NK-92 treated with Interleukin-12 subunit alpha and Interleukin-12 subunit beta, amount 100 ng/mL, for 24 hours (cell line): ENCODE measurements at regions not wholly inside any gene's neighbourhood (a gene's known extent, or its start where the extent isn't known, plus 50 kb on each side); places are given as distances from the start of the nearest gene placed in this dataset.

ENCODE experiments used
- DNase-seq: peaks from one replicate; lab custom pipeline; 2025; lab: John Stamatoyannopoulos, UW

- DNase-seq: no peak
Measured at GRCh38 chr2:43033466-43034241, 192.8 kb downstream of the ZFP36L2 start.

DNA sequence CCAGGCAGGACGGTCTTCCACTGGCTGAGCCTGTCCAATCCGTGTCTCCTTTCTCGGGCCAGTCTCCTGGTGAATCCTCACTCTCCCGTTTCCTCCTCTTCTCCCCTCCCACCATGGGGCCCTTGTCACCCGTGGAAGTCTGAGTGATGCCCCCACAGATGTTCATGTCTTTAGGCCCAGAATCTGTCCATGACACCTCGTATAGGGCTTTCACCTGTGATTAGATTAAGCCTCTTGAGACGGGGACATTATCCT is 193.5 kb downstream of the ZFP36L2 start:
- DNase-seq: no peak

GRCh38 chr2:43032213-43033015 is 194.0 kb downstream of the ZFP36L2 start:
- no peak for DNase-seq

DNA sequence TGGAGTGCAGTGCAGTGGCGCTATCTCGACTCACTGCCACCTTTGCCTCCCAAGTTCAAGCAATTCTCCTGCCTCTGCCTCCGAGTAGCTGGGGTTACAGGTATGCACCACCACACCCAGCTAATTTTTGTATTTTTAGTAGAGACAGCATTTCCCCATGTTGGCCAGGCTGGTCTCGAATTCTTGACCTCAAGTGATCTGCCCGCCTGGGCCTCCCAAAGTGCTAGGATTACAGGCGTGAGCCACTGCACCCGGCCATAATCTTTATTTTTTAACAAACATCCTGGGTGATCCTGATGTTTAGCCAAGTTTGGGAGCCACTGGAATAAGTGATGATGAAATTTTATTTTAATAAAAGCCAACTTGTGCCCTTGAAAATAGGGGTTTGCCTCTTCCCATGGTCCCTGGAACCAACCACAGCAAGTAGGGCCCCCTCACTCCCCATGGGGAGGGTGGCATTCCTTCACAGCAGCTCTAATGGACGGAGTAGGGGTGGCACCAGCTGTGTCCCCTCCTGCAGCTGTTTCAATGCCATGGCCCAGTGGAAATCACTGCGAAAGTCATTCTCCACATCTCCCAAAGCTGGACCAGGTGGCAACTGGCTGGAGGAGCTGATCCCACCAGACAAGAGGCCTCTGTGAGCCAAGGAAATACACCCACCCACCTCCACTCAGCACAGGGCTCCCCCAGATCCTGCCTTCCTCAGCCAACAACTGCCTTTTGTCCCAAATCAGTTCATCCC is 194.8 kb downstream of the ZFP36L2 start:
- no peak for DNase-seq

DNA sequence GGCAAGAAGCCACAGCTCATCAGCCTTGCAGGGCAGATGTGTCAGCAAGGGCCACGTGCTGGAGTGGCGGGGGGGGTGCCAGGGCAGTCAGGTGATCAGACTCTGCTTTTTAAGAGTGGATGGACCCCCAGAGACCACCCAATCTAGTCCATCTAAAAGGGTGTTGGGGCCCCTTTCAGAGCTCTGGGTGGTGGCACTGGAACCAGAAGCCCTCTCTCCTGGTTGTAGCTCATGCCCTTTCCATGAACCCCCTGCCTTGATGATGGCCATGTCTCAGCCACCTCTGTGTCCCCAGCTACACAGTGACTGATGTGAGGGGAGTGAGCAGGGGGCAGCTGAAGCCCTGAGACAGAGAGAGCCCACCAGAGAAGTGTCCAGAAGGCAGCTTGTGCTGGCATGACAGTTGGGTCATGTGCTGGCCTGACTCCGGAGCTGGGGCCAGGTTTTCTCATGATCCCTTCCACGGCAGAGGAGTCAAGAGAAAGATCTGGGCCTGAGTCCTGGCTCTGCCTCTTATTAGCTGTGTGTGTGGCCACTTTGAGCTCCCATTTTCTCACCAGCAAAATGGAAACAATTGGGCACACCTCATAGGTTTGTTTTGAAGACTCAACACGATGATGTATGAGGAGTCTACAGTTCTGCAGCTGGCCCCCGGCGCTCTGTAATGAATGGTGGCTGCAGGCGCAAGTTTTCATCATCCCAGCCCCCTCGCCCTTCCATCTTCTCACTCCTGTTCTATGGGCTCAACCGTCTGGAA is 195.7 kb downstream of the ZFP36L2 start:
- no peak for DNase-seq

GRCh38 chr2:43029186-43029585 is 197.2 kb downstream of the ZFP36L2 start:
- no peak for DNase-seq

GRCh38 chr2:43028188-43028587 is 198.2 kb downstream of the ZFP36L2 start:
- no peak for DNase-seq

DNA sequence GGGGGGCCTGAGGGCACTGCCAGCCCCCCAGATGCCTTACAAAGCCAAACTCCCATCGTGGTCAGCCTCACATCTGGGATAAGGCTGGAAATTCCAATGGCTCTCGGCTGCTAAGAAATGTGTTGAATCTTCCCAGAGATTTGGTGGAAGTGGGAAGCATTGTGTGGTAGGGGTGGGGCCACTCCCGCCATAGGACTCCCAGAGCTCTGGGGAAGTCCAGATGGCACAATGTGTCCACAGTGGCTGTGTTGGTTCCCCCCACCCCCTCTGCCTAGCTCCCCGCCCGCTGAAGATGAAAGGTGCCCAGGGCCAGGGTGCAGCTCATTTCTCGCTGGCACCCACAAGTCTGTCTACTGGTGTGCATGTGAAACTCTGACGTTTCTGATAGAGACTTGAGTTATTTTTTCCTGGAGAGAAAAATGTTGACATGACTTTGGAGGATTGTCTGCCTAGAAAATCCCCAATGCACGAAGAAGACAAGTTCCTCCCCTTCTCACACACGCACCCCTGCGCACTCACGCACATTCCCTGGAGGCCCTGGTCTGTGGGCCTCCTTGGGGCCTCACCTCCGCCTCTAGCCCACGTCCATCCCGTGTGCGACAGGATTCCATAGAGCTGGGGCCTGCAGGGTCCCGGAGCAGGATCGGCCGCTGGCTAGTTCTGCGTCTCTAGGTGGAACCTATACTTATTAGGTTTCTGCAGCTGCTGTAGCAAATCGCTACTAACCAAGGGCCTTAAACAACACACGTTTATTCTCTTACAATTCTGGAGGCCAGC is 199.1 kb downstream of the ZFP36L2 start:
- DNase-seq: no peak

GRCh38 chr2:43026426-43027096 is 199.8 kb downstream of the ZFP36L2 start:
- DNase-seq: no peak

DNA sequence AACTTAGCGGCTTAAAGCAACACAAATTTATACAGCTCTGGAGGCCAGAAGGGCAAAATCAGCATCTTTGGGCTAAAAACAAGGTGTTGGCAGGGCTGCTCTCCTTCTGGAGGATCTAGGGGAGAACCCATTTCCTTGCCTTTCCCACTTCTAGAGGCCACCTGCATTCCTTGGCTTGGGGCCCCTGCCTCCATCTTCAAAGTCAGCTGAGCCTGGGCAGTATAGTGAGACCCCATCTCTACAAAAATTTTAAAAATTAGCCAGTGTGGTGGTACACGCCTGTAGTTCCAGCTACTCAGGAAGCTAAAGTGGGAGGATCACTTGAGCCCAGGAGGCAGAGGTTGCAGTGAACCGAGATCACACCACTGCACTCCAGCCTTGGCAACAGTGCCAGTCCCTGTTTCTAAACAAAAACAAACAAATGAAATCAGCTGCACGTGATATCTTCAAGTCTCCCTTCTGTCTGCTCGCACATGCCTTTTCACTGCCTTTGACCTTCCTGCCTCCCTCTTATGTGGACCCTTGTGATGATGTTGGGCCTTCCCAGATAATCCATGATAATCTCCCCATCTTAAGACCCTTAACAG is 200.6 kb downstream of the ZFP36L2 start:
- DNase-seq: no peak

DNA sequence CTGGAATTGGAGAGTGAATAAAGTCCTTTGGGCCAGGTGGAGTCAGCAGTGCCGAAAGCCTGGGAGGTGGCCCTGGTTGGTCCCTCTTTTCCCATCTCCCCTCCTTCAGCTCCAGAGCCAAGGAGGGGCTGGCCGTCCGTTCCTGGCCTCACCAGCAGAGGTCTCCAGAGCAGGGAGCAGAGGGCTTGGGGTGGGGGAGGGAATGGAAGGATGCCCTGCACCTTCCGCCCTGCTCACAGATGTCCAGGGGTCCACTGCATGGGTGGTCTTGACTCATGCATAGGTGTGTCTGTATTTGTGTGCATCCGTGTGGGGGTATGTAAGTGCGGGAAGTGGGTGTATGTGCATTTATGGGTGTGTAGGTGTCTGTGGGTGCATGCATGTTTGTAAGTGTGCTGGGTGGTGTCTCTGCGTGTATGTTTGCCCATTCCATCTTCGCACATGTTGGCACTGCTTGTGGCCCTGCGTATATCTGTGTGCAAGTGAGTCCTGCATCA is 201.8 kb downstream of the ZFP36L2 start:
- DNase-seq: no peak

DNA sequence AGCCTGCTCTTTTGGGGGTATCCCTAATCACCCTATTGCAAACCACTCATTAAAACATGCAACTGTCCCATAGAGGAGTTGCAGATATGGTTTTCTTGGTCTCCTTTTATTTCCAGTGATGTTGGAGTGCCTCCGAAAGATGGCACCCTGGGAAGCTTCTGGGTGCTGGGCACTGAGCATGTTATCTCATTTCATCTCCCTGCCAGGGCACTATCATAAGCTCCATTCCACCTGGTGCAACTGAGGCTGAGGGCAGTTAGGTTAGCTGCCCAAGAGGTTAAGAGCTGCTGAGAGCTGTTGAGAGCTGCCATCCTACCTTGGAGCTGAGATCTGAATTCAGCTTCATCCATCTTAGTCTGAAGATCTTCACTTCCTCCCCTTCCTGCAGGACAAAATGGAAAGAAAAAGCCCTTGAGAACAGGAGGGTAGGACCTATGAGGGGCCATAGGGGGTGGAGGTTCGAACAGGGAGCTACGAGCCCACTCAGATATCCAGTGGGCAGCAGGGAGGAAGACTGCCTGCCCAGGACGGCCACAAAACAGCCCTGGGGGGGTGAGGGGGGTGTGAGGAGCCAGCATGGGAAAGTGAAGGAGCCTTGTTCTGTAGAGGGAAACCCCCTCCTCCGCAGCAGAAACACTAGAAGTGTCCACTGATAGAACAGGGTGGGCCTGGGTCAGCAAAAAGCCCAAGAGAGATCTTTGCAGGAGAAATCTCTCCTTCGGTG is 202.5 kb downstream of the ZFP36L2 start:
- no peak for DNase-seq

- no peak for DNase-seq
Measured at GRCh38 chr2:43022896-43023295, 203.5 kb downstream of the ZFP36L2 start.

DNA sequence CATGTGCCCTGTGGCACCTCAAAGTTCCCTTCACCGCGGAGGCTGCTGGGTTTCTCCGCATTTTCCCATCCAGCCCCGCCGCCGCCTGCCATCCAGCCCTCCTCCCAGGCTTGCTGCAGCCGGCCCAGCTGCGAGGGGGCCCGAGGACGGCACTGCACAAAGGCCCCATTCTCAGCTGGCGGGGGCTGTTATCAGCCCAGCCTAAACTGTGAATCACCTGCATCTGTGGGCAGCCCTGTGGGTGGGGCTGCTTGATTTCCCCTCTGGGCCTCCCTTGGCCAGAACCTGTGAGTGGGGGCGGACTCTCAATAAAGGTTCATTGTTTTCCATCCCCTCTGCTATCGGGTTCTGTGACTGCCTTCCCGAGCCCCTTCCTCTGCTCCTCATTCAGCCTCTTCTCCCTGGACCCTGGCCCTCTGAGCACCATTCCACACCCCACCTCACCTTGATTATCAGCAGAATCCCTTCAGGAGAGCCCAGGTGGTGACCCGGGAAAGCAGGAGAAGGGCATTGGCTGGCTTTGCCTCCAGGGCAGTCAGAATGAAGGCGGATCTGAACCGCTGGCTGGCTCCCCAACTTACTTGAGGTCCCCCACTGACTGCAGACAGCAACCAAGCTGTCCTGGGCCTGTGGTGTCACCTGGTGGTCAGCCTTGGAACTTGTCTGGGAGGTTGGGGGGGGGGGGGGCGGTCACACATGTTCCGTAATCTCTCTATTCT is 204.5 kb downstream of the ZFP36L2 start:
- no peak for DNase-seq

DNA sequence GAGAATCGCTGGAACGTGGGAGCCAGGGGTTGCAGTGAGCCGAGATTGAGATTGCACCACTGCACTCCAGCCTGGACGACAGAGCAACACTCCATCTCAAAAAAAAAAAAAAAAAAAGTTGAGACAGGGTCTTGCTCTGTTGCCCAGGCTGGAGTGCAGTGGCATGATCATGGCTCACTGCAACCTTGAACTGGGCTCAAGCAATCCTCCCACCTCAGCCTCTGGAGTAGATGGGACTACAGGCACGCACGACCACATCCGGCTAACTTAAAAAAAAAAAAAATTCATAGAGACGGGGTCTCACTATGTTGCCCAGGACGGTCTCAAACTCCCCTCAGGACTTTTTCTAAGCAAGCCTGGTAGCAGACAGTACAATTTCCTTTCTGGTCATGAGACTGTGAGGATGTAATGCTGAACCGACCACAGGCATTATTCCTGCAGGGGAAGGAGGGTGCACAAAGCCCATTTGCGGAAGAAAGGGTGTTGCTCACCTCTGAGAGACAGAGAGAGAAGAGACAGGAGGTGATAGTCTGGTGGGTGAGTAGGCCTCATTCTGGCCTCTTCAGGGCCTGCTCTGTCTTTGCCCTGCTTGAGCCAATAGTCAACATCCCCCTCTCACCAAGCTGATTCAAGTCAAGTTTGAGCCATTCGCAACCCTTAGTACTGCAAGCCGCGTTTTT is 205.3 kb downstream of the ZFP36L2 start:
- DNase-seq: no peak

GRCh38 chr2:43020296-43020695 is 206.1 kb downstream of the ZFP36L2 start:
- DNase-seq: no peak

GRCh38 chr2:43019536-43020183 is 206.7 kb downstream of the ZFP36L2 start:
- DNase-seq: no peak

DNA sequence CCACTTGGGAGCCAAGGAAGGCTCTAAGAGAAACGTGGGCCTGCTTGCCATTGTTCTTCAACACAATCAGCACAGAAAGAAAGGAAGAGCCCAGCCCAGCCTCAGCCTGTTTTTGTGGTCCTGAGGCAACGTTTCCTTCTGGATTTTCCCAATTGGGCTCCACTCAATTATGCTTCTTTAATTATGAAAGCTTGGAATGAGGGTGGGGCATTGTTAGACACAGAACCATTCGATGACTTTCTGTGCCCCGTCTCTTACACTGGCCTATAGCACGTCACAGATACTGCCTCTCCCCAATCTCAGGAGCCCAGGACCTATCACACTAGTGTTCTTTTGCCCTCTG is 207.4 kb downstream of the ZFP36L2 start:
- DNase-seq: no peak
